Activated T-cell treated with anti-CD3 and anti-CD28 coated beads for 4 hours (primary cell): ENCODE measurements at regions not wholly inside any gene's neighbourhood (a gene's known extent, or its start where the extent isn't known, plus 50 kb on each side); places are given as distances from the start of the nearest gene placed in this dataset.

Experiments
- DNase-seq: peaks from one replicate; pipeline ENCODE4 v3.0.0-alpha.2; 2020

DNA sequence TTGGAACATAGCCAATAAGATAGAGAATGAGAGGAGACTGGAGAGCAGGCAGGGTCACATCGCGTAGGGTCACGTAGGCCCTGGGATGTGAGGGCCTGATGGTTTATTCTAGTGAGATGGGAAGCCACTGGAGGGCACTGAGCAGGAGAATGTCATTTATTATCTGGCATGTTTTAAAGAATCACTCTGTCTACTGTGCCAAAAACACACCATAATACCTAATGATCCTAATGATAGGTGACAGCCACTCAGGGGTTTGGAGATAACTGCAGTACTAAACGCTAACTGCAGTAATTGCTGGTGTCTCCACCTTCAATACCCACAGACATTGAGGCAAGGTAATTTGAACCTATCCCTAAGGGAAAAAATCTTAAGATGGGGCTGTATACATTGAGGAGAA is 185.4 kb downstream of the TTLL7 start:
- DNase-seq: no peak

DNA sequence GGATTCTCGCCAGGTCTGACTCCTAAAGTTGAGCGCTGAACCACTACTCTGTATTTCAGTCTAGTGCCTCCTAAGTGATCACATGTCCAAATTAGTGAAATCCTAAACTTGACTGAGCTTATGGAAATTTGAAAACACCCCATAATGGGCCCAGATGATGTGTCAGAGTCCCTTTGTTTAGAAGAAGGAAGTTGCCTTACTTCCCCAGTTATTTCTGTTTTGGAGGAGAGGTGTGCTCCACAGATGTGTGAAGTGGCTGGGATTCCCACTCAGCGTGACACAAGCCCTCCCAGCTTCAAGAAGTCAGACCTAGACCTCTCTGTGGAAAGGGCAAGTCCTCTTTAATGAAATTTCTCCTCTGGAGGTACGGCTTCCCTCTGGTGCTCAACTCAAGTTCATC is 188.8 kb downstream of the TTLL7 start:
- no peak for DNase-seq

DNA sequence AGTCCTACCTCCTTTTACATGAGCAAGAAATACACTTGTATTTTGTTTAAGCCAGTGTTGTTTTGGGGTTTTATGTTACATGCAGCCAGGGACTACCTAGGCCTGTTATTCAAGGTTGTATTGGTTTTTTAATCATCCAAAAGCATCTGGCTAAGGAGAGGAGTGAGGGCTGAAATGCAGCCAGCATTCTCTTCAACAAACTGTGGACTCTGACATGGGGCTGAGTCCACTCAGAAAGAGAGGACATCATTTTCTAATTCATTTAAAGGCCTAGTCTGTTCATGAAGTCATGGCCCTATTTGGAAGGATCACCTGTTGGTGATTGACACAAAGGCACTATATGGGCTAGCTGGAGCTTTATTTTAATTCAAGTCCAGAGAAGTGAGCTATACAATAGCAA is 190.4 kb downstream of the TTLL7 start:
- no peak for DNase-seq

DNA sequence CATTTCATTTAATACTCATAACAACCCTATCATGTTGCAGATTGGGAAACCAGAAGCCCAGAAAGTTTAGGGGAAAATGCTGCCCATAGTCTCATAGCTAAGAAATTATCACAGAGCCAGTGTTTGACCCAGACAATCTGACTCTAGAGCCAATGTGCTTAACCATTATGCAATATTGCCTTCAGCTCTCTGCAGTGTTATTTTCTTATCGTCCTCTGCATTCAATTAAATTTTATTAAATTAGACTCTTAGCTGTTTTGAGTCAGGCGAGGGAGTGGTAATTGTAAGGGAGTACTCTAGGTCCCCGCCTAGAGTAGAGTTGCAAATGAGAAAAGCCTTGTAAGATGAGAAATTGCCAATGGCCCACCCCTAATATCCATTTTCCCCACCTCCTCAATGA is 191.1 kb downstream of the TTLL7 start:
- no peak for DNase-seq

DNA sequence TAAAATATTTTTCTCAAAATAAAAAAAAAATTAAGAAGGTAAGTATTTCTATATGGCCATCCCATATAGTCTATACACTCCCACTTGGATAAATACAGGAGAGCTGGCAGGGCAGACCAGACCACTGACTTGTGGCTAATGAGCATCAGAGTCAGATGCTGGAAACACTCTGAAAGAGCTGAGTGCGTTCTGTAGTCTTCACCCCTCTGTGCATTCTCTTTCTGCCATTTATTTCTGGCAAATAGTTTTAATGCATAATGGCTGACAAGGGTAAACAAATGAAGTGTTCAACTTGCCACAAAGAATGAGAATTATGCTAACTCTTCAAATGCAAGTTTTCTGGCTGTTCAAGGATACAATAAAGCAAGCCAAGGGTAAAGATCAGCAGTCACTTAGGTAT is 191.7 kb downstream of the TTLL7 start:
- DNase-seq: no peak

DNA sequence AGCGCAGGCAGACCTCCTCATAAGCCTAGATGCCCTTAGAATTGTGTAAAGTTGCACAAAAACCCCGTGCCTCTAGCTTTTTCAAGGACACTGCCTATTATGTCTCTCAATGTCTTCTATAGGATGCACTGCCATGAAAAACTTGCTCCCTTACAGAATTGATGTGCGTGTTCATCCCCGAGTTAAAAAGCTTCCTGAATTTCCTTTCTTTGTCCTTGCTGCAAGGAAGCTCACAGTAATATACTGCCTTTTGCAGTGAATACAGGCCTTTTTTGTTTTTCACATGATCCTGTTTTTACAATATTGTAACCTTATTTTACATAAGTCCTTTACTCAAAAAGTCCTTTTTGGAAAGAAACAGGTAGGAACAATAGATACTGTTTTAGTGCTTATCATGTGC is 193.0 kb downstream of the TTLL7 start:
- DNase-seq: no peak

DNA sequence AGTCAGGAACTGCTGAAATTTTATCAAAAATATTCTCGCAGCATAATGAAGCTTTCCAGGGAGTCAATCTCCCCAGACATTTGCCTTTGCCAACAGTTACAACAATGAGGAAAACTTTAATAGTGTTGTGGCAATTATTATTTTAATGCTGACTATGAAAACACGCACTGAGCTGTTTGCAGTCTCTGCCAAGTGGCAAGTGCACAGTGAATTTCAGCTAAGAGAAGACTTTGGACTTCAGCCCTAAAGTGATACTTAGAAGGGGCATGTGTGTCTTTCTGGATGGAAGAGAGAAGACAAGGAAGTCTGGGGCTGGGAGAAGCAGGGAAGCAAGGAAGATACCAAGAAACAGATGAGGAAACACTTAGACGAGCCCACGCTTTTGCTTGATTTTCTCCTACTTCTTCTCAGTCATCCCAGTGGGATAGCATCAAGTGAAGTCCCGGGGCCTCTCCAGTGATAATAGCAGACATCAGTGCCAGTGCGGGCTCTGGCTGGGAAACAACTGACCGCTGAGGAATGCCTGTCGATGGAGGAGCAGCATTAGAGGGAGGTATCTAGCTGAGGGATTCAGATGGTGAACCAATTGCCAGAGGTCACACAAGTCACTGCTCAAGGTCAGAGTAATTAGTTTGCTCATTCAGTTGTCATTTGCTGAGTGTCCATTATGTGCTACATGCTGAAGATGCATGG is 196.3 kb downstream of the TTLL7 start:
- DNase-seq: no peak

DNA sequence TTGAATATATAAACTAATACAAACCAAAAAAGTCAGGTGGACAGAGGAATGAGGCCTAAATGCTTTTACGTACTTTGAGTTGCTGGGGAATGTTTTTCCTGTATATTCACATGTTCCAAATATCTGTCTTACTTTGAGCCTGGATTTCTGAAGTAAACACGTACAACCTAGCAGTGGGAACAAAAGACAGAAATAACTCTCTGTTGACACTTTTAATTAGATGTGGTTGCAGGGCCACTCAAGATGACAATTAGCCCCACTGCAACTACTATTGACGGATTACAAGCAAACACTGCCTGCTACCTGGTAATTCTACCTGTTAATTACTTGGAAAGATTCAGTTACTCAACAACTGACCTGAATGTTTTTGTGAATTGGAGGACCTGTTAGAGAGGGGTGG is 196.9 kb downstream of the TTLL7 start:
- DNase-seq: no peak

DNA sequence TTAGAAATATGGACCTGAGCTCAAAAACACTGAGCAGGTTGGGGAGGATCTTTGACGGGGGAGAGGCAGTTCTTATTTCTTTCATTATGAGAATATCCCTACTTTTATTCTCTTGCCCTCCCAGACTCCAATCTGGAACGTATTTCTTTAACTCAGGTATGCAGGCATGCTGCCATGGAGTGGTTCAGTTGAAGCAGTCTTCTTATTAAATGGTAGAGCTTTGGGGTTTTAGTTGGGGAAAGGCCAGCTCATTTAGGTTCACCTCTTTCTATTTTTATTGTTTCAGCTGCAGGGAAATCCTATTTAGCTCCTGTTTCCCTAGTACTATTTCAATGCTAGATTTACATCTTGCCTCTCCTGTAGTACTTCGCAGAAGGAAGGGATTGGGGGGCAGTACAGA is 198.9 kb downstream of the TTLL7 start:
- DNase-seq: no peak

DNA sequence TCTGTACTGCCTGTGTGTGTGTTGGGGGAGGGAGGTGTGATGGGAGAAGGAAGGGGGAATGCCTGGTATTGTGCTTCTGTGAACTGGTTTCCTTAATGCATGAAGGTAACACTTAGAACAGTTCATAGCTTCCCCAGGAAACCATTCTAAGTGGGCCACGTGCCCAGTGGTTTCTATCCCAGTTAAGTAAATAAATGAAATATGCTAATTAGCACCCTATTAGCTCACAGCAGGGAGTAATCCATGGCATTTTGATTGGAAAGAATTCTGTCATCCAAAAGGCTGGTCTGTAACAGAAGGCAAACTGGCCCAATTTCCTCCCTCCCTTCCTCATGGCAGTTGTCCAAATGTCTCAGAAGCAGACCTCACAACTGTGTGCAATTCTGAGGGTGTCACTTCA is 199.3 kb downstream of the TTLL7 start:
- DNase-seq: no peak

DNA sequence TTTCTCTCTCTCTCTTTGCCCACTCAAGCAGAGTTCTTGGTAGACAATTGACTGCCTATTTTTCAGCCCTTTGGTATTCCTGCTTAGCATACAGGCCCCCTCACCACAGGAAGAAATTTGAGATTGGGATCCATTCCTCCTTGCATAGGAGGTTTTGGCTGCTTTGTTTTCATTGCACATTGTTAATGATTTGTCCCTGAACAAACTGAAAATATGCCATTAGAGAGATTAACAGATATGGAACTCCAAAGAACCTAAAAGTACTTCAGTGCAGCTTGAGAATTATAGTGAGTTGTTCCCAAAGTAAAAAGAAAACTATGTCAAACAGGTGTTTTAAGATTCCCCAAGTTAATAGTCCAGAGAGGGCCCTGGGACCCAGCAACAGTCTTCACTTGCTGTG is 200.0 kb downstream of the TTLL7 start:
- DNase-seq: no peak

DNA sequence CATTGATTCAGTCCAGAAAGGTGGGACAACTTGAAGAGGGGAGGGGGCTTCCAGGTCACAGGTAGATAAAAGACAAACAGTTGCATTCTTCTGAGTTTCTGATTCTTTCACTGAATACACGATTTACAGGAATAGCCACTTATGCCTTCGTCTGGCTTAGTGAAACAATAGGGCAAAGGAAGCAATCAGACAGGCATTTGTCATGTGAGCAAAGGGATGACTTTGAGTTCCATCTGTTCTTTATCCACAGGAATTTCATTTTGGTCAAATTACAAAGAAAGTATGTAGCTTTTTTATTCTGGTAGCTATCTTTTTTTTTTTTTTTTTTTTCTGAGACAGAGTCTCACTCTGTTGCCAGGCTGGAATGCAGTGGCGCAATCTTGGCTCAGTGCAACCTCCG is 202.5 kb downstream of the TTLL7 start:
- DNase-seq: no peak

DNA sequence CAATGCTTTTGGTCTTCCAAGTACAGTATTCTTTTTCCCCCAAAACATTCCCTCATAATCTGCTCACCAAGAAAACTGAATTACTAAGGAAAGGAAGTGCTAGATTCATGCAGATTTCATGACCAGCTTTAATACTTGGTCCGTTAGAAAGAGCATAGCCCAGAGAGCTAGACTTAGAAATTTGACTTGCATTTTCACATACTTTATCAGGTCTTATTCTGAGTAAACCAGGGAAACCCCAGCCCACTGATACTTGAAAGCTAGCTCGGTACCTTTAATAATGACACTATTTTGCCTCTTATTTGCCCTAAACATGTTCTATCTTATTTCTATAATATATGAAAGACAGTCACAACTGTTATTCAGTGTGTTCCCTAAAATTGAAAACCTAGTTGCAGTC is 204.5 kb downstream of the TTLL7 start:
- DNase-seq: no peak

DNA sequence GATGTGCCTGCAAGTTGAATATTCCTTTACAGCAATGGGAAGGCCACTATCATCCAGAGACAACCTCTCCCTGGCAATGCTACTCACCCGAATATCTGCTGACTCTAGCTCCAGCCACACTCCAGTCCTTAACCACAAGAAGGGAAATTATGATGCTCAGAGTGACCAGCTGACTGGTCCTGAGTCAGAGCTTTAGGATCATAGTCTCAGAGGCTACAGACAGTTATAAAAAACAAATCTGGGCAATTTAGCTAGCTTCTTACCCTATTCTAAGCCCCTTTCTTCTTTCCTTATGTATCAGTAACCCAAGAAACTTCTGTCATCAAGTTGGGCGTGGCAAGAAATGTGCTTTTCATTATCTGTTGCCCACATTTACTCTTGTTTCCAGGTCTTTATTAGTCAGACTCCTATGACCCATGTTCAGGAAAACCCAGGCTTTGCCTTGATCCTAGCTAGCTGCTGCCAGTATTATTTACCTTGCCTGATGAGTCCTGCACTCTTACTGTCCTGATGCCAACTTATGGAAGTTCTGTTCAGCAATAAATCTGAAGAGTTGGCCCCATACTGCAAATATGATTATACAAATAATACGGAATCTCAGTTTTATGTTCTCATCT is 207.0 kb downstream of the TTLL7 start:
- DNase-seq: no peak

DNA sequence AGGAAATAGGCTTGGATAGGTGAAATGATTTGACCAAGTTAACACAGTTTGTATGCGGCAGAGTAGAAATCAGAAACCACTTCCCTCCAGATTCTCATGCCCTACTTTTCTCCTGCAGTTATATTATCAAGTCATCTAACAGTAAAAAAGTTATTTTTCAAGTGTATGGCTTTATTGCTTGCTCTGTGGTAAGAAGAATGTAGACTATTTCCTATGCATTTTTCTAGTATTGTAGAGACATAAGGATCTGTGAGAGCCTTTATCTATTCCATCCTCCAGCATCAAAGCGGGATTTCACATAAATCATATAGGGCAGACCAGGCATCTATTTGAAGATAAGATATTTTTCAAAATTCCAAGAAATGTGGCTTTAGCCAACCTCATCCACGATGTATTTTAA is 208.5 kb downstream of the TTLL7 start:
- no peak for DNase-seq

DNA sequence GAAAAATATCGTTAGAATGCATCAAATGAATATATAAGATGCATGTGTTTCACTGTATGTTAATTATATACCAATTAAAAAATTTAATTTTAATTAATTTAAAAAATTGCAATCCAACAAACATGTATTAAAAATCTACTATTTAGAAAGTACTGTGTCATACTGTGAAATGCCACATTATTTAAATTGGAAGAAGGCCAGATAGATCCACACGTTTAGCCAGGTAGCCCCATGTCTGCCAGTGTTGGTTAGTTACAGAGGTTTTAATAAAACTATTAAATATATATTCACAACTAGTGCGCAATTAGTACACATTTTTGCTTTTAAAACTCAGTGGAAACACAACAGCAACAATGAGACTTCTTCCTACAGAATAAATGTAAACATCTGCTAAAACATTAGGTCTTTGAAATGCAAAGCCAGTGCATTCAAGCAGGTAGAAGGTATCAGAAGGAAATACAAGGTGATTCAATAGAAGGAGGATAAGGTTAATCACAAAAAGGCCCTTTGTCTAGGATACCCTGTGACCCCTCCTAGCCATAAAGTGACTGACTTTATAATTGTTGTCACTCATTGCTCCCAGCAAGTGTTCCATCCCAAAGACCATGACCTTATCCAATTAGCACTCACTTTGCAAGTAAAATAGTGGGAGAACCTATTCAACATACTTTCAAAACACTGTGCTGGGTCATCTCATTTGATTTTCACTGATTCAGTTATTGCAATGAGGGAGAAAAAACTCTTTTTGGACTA is 211.5 kb downstream of the TTLL7 start:
- no peak for DNase-seq

DNA sequence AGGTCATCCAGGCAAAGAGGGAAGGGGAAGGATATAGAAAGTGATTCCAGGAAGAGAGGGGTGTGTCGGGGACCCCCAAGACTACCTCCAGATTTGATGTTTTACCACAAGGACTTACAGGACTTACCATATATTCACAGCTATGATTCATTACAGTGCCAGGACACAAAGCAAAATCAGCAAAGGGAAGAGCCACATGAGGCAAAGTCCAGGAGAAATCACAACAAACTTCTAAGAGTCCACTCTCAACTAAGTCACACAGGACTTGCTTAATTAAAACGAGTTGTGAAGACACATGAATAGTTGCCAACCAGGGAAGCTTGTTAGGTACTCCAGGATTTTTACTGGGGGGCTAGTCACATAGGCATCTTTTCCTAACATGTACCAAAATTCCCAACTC is 217.3 kb downstream of the TTLL7 start:
- no peak for DNase-seq

DNA sequence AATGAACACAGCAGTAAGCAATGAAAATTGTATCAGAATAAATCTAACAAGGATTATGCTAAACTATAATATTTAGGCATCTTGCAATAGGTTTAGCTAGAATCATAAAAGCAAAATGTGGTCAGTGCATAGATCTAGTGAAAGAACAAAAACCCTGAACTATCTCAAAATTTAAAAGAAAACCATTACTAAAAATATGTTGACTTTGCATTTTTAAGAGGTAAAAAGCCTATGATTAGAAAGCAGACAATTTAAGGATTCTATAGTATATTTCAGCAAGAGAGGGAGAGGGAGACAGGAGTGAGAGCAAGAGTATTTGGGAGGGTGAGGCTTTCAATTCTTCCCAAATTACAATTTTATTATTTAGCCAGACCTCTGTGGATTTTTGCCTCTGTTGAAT is 219.4 kb downstream of the TTLL7 start:
- DNase-seq: no peak

DNA sequence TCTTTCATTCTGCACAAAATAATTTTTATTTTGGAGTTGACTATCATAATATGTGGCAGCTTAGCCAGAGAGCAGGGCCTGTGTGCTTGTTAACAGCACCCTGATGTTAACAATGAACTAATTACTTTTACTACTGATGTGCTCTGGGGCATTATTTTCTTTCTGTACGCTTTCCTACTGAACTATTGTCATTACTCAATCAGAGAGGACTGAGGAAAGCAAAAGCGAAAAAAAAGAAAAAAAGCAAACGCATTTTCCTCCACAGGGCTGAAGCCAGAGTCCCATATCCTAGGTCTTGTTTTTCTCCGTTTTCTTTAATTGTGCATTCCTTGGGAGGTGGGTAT is 221.2 kb downstream of the TTLL7 start:
- no peak for DNase-seq

DNA sequence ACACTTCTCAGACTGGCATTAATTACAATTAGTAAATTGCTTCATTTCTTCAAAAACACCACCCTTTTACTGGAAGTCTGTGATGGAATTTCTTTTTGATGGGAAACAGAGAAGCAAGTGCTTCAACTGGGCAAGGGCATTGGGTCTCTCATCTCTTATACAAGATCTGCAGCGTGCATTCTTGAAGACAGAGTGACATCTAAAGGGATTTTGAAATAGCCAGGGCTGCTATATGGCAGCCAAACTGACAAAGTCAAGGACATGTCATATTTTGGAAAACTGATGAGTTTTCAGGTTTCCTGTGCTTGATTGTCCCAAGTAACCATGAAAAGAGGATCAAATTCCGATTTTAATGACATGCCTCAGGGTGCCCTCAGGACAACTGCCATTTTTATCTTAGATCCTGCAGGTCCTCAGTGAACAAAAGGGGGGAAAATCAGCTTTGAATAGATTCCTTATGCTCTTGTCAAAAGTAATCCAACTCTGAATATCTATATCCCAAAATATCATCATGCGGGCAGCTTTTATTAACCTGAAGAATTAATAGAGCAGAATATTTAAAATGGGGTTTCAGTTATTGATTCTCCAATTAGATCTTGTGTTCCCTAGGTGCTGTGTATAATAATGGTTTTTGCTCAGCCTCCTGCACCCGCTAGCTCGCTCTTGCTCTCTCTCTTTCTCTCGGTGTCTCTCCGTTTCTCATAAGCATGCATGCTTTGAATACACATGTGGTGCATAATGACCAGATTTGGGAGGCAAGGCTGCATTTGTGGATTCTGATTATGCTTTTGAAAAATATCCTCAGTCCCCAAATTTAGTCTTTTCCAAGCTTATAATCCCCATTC is 221.8 kb downstream of the TTLL7 start:
- no peak for DNase-seq

DNA sequence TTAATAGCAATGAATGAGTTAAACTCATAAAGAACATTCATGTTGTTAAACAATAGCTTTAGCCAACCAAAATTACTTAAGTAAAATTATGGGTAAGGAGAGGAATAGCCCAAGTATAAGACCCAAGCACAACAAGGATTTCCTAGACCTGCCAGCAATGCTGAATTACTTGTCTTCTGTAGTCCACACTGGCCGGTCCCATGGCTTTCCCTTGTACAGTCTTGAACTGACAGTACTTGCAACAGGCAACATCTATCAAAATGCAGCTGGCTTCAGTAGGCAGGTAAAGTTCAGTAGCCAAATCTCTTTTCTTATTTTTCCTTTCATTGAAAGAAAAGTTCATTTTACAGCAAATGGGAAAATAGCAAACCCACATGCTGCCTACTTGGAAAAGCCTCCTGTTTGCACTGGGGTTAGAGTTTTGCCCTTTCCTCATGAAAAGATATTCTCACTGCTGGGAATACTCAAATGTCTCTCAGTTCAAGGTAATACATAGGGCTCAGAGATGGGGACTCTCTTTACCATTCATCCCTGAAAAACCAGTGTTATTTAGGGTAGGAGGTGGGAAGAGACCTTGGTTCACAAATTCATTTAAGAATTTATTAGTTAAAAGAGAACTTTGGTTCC is 222.8 kb downstream of the TTLL7 start:
- no peak for DNase-seq

DNA sequence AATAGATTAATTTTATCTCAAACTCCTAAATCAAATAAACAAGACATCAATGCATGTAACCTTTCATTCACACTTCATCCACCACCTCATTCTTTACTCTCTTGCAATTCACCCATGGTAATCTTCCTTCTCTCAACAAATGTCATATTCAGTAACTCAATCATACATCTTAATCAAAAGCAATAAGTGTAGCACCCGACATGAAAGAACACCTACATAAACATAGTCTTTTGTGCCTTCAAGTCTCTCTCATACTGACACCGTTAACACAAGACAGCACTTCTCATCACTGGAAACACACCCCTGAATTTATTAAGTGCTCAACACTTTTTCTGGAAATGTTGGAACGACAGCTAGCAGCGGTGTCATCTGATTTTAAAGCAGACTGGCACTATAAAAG is 225.9 kb downstream of the TTLL7 start:
- DNase-seq: no peak

DNA sequence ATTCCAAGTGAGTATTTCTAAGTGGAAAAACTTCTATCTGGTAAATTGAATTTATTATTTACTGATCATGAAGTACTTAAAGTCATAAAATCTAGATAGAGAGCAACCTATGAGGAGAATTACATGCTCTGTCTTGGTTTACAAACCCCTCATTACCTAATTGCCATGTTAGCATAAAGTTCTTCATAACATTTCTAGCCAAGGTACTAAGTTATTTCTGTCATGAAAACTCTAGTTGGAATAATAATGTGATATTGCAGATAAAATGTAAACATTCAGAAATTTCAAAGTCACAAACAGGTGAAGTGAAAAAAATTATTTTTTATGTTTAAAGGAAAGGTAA is 228.6 kb downstream of the TTLL7 start:
- DNase-seq: no peak
